ENCODE measurements at regions not wholly inside any gene's neighbourhood (a gene's known extent, or its start where the extent isn't known, plus 50 kb on each side); places are given as distances from the start of the nearest gene placed in this dataset.

GRCh38 chrX:43018031-43018430 lies 240.1 kb upstream of the PPP1R2C start:
- ATAC-seq, result no peak
- Histone ChIP-seq H3K9me3 (no peaks in the 10 kb centered on the region), H3K4me3 (no peak overlapping the region), H3K4me1 (no peaks in the 10 kb centered on the region), H3K36me3 (replicated peaks in 1 of 2; ENCODE audit: insufficient read depth in 1 of 2, low read depth in 2 of 2) (no peaks in the 10 kb centered on the region), H3K27me3 (no peaks in the 10 kb centered on the region), H3K27ac (no peak overlapping the region)
- WGBS, 2 donors, result 81% methylated on average over 5 of the region's 5 CpGs
- no peak for DNase-seq
- intact Hi-C loops (cut with DNase I), result no loop called here
- TF ChIP-seq, protein P1, sequence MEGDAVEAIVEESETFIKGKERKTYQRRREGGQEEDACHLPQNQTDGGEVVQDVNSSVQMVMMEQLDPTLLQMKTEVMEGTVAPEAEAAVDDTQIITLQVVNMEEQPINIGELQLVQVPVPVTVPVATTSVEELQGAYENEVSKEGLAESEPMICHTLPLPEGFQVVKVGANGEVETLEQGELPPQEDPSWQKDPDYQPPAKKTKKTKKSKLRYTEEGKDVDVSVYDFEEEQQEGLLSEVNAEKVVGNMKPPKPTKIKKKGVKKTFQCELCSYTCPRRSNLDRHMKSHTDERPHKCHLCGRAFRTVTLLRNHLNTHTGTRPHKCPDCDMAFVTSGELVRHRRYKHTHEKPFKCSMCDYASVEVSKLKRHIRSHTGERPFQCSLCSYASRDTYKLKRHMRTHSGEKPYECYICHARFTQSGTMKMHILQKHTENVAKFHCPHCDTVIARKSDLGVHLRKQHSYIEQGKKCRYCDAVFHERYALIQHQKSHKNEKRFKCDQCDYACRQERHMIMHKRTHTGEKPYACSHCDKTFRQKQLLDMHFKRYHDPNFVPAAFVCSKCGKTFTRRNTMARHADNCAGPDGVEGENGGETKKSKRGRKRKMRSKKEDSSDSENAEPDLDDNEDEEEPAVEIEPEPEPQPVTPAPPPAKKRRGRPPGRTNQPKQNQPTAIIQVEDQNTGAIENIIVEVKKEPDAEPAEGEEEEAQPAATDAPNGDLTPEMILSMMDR (IDR thresholded peaks at IDR 0.05), result no peak
- TF ChIP-seq POLR2A (IDR thresholded peaks at IDR 0.05), result no peak

- Histone ChIP-seq H3K4me1 (no peaks in the 10 kb centered on the region), H3K27ac (no peak overlapping the region), H3K9me3 (no peaks in the 10 kb centered on the region), H3K4me3 (no peak overlapping the region), H3K27me3 (no peaks in the 10 kb centered on the region), H3K36me3 (replicated peaks in 1 of 2; ENCODE audit: insufficient read depth in 1 of 2, low read depth in 2 of 2) (no peaks in the 10 kb centered on the region)
- no peak for TF ChIP-seq POLR2A (IDR thresholded peaks at IDR 0.05)
- TF ChIP-seq, protein P1 (IDR thresholded peaks at IDR 0.05), result no peak
- WGBS, 2 donors, result 38 to 42% methylated on average over 3 of the region's 3 CpGs
- no peak for DNase-seq
- intact Hi-C loops (cut with DNase I), result no loop called here
- ATAC-seq, result no peak
Measured at GRCh38 chrX:43019021-43019420, 241.1 kb upstream of the PPP1R2C start.

DNA sequence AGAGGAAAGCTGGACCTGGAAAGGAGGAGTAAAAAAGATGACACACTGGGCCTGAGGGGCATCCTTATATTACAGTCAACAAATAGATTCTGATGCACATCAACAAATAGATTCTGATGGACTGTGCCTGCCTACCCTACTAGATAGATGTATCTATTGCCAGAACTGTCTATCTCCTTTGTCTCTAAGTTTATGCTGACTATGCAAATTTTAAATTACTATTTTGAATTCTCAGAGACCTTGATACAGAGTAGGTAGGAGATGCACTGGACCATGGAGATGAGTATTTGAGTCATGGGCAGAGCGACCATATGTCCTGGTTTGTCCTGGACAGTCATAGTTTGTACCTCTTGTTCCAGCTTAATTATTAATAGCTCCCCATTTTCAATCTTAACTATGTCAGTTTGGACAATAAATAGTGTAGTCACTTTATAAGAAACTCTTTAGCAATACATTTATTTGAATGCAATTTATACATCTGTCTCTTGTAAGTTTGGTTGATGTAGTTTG lies 247.9 kb upstream of the PPP1R2C start:
- ATAC-seq (no peak), DNase-seq (no peak)
- TF ChIP-seq, protein P1 (IDR thresholded peaks at IDR 0.05), result no peak
- TF ChIP-seq POLR2A (IDR thresholded peaks at IDR 0.05), result no peak
- no peaks in the 10 kb centered on the region for H3K4me1 ChIP-seq
- H3K36me3 ChIP-seq (replicated peaks in 1 of 2; ENCODE audit: insufficient read depth in 1 of 2, low read depth in 2 of 2), result no peaks in the 10 kb centered on the region
- H3K9me3 ChIP-seq, result no peaks in the 10 kb centered on the region
- H3K4me3 ChIP-seq, result no peak overlapping the region
- H3K27me3 ChIP-seq, result no peaks in the 10 kb centered on the region
- WGBS, 2 donors, result 73 to 78% methylated on average over 1 of the region's 1 CpG
- intact Hi-C loops (cut with DNase I), result no loop called here
- no peak overlapping the region for H3K27ac ChIP-seq

DNA sequence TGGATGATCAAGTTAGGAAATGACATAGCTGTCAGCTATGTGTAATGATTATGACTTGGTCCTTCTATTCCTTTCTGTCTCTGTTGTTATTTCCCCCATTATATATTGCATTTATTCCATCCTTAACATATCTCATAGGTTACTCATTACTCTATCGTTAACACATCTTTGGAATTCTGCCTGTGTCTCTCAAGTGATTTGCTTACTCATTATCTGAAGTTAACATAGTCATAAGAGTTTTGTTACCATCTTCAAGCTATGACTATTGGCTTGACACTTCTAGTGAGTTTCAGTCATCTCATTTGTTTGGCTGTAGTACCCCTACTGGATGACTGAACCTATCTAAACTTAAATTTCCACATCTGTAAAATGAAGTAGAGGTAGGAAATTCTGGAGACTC lies 286.1 kb upstream of the PPP1R2C start:
- Histone ChIP-seq H3K27me3 (no peaks in the 10 kb centered on the region), H3K27ac (no peak overlapping the region), H3K9me3 (no peaks in the 10 kb centered on the region), H3K36me3 (replicated peaks in 1 of 2; ENCODE audit: insufficient read depth in 1 of 2, low read depth in 2 of 2) (no peaks in the 10 kb centered on the region), H3K4me1 (no peaks in the 10 kb centered on the region), H3K4me3 (no peak overlapping the region)
- no peak for ATAC-seq
- TF ChIP-seq, protein P1 (IDR thresholded peaks at IDR 0.05), result no peak
- no peak for TF ChIP-seq POLR2A (IDR thresholded peaks at IDR 0.05)
- DNase-seq, result no peak
- WGBS, 2 donors, result 71 to 100% methylated on average over 1 of the region's 1 CpG
- intact Hi-C loops (cut with DNase I), result no loop called here

DNA sequence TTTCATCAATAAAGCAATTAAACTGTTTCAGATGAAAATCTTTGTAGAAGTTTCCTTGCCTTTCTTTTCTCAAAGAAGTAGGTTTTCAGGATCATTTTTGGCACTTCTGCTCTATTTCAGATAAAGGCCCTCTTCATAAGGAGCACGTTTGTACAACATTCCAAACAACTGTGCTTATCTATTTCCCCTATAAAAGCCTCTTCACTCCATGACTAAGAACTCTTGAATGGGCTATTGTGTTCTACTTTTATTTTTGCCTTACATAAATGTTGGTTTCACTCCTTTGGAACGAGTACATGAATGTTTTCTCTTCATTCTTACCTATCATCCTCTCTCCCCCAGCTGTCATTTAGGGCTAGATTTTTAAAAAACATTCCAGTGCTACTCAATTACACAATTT lies 288.0 kb upstream of the PPP1R2C start:
- no peaks in the 10 kb centered on the region for H3K4me1 ChIP-seq
- no peaks in the 10 kb centered on the region for H3K36me3 ChIP-seq (replicated peaks in 1 of 2; ENCODE audit: insufficient read depth in 1 of 2, low read depth in 2 of 2)
- DNase-seq (no peak), ATAC-seq (no peak)
- intact Hi-C loops (cut with DNase I), result no loop called here
- TF ChIP-seq, protein P1 (IDR thresholded peaks at IDR 0.05), result no peak
- TF ChIP-seq POLR2A (IDR thresholded peaks at IDR 0.05), result no peak
- H3K27ac ChIP-seq, result no peak overlapping the region
- H3K9me3 ChIP-seq, result no peaks in the 10 kb centered on the region
- no peak overlapping the region for H3K4me3 ChIP-seq
- H3K27me3 ChIP-seq, result no peaks in the 10 kb centered on the region
- 23 to 36% methylated on average over 2 of the region's 2 CpGs for WGBS, 2 donors
